HFFc6 (cell line): ENCODE measurements at regions not wholly inside any gene's neighbourhood (a gene's known extent, or its start where the extent isn't known, plus 50 kb on each side); places are given as distances from the start of the nearest gene placed in this dataset.

Experiments
- DNase-seq: peaks from one replicate; pipeline ENCODE4 v3.0.0-alpha.2; 2018
- H3K27ac Mint-ChIP-seq: 2 replicates; pipeline ENCODE4 v1.8.0; 2020; ENCODE audit warnings: mild to moderate bottlenecking, mixed read lengths
- H3K27me3 Mint-ChIP-seq: 2 replicates; pipeline ENCODE4 v1.8.0; 2021; ENCODE audit warnings: mild to moderate bottlenecking, moderate library complexity, mixed read lengths; ENCODE audit not compliant: insufficient read depth
- H3K36me3 Mint-ChIP-seq: 2 replicates; pipeline ENCODE4 v1.8.0; 2021; ENCODE audit warnings: low read depth, mixed read lengths
- H3K4me1 Mint-ChIP-seq: 2 replicates; pipeline ENCODE4 v1.8.0; 2020; ENCODE audit warnings: low read depth, mixed read lengths
- H3K4me3 Mint-ChIP-seq: 2 replicates; pipeline ENCODE4 v1.8.0; 2020; ENCODE audit warnings: mild to moderate bottlenecking, moderate library complexity, mixed read lengths
- H3K9me3 Mint-ChIP-seq: 2 replicates; pipeline ENCODE4 v1.8.0; 2020; ENCODE audit warnings: mild to moderate bottlenecking, mixed read lengths
- TF ChIP-seq, protein P1 (sequence below): fragments of 200-600 bp; sonication (generic); IDR thresholded peaks from 2 replicates; pipeline ENCODE4 v1.5.0; 2021; ENCODE audit warnings: antibody characterized with exemption, mild to moderate bottlenecking

DNA sequence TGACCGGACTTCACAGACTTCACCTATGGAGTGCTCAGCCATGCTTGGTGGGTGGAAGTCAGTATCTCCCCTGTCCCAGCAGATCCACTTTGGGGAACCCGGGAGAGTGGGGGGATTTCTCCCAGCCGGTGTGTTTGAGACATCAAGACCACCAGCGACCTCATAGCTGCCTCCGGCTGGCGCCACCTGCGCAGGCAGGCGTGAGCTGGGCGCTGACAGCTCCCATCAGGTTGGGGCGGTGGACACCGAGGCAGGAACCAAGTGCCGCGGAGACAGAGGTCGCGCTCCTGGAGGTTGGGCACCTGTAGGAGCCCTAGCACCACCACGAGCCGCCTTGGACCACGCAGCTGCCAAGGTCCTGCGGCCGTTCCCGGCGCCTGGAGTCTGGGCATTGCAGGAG is 124.0 kb upstream of the LARP1 start:
- Mint-ChIP-seq H3K4me3 (no peak overlapping the region), H3K4me1 (peaks cover 21% of the 10 kb centered on the region), H3K36me3 (no peaks in the 10 kb centered on the region), H3K27me3 (peaks cover 7% of the 10 kb centered on the region), H3K27ac (no peak overlapping the region), H3K9me3 (no peaks in the 10 kb centered on the region)
- no peak for DNase-seq
- TF ChIP-seq, protein P1, sequence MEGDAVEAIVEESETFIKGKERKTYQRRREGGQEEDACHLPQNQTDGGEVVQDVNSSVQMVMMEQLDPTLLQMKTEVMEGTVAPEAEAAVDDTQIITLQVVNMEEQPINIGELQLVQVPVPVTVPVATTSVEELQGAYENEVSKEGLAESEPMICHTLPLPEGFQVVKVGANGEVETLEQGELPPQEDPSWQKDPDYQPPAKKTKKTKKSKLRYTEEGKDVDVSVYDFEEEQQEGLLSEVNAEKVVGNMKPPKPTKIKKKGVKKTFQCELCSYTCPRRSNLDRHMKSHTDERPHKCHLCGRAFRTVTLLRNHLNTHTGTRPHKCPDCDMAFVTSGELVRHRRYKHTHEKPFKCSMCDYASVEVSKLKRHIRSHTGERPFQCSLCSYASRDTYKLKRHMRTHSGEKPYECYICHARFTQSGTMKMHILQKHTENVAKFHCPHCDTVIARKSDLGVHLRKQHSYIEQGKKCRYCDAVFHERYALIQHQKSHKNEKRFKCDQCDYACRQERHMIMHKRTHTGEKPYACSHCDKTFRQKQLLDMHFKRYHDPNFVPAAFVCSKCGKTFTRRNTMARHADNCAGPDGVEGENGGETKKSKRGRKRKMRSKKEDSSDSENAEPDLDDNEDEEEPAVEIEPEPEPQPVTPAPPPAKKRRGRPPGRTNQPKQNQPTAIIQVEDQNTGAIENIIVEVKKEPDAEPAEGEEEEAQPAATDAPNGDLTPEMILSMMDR, result no peak

DNA sequence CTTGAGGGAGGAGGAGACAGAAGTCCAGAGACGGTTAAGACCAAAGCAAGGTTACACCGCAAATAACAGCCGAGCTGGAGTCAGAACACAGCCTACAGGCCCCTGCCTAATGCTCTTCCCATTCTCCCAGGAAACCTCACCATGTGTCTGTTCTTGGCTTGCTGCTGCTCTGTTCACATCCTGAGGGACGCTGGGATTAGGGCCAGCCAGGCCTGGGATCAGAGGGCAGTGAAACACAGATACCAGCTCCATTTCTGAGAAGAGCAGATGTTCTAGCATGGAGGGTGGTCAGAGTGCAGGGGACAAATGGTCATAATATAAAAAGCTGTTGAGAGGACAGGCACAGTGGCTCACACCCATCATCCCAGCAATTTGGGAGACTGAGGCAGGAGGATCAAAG is 124.8 kb upstream of the LARP1 start:
- H3K36me3 Mint-ChIP-seq, result no peaks in the 10 kb centered on the region
- TF ChIP-seq, protein P1, result no peak
- peaks cover 7% of the 10 kb centered on the region for H3K27me3 Mint-ChIP-seq
- H3K4me1 Mint-ChIP-seq, result peaks cover 21% of the 10 kb centered on the region
- DNase-seq, result no peak
- H3K4me3 Mint-ChIP-seq, result no peak overlapping the region
- no peaks in the 10 kb centered on the region for H3K9me3 Mint-ChIP-seq
- no peak overlapping the region for H3K27ac Mint-ChIP-seq

DNA sequence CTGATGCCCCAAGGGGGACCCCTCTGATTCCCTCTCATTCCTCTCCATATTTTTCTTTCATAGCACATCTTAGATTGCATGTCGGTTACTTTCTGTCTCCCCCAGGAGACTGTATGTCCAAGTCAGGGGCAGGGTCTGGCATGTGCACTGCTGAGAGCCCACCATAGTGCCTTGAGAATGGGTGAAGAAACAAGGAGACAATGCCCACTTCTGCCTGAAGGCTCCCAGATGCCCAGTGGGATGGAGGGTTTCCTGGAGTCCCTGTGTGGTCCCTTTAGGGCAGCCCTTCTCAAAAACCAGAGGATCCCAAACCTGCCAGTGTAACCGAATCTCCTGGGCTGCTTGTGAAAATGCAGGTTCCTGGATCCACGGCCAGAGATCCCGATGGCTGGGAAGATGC is 126.5 kb upstream of the LARP1 start:
- H3K36me3 Mint-ChIP-seq, result no peaks in the 10 kb centered on the region
- H3K9me3 Mint-ChIP-seq, result no peaks in the 10 kb centered on the region
- TF ChIP-seq, protein P1, result no peak

DNA sequence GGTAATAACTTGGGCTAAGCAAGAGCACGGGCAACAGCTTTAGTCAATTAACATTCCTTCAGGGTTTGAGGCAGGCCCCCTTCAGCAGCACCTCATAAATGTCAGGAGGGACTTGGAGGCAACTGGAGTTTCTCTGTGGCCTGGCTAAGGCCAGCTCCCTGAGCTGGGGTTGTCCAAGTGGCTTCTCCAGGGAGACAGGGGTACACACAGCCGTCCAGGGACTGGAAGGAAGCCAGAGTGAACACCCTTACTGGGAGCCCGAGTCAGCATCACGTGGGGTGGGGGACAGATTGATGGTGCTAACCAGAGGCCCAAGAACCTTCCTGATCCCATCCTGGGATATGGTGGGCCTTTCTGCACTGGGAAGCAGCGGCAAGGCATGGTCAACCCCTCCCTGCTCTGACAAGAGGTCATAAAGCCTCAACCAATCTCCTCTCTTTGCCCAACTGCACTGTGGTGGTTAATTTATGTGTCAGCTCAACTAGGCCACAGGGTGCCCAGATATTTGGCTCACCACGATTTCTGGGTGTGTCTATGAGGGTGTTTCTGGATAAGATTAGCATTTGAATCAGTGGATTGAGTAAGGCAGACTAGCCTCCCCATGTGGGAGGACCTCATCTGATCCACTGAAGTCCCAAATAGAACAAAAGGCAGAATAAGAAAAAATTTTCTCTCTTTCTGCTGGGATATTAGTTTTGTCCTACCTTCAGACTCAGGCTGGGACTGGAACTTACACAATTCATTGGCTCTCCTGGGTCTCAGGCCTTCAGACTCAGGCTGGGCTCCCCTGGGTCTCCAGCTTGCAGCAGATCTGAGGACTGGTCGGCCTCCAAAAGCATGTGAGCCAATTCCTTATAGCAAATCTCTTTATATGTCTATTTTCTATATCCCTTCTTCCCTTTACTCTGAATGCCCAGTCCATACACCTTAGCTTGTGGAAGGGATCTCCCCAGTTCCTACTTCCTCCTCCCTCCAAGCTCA is 127.2 kb upstream of the LARP1 start:
- TF ChIP-seq, protein P1, result no peak
- peaks cover 21% of the 10 kb centered on the region for H3K4me1 Mint-ChIP-seq
- peak overlapping the region; percentile 86 for H3K27ac Mint-ChIP-seq
- H3K27me3 Mint-ChIP-seq, result peaks cover 12% of the 10 kb centered on the region
- peak overlapping the region; percentile 28 for H3K4me3 Mint-ChIP-seq
- no peaks in the 10 kb centered on the region for H3K36me3 Mint-ChIP-seq
- no peaks in the 10 kb centered on the region for H3K9me3 Mint-ChIP-seq
- DNase-seq, result peak; percentile 88

More for the DNA sequence above, 126.5 kb upstream of the LARP1 start:
- no peak for DNase-seq
- Mint-ChIP-seq H3K27ac (peak overlapping the region; percentile 5; the same call in 1 of the 2 replicates), H3K4me1 (peaks cover 21% of the 10 kb centered on the region), H3K27me3 (peaks cover 10% of the 10 kb centered on the region), H3K4me3 (no peak overlapping the region)

DNA sequence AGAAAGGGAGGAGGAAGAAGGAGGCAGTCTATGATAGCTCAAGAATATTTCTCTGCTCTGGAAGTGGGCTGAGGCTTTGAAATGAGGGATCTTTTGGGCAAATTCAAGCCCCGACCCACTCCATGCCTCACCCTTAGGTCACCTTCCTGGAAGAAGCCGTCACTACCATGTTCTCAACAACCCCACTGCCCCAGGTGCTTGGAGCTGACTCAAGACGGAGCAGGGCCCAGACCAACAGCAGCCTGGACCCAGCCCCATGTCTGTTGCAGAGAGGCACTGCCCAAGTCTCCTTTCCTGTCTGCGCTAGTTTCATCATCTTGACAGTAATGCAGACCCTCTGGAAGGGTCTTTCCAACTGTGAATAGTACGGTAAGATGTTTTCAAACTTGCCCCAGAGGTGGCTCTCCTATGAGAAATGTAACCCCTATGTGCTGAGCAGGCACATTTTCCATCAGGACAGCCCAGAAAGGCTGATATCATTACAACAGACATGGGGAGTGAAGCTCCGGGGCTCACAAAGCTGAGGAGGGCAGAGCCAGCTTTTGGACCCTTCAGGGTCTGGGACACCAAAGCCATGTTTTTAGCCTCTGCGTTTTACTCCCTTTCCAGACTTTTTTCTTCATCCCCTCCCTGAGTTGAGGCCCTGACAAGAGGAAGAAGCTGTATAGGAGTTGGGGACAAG is 128.2 kb upstream of the LARP1 start:
- Mint-ChIP-seq H3K4me1 (peaks cover 21% of the 10 kb centered on the region), H3K4me3 (no peak overlapping the region), H3K9me3 (no peaks in the 10 kb centered on the region), H3K27me3 (peaks cover 12% of the 10 kb centered on the region), H3K27ac (peak overlapping the region; percentile 86), H3K36me3 (no peaks in the 10 kb centered on the region)
- TF ChIP-seq, protein P1, result no peak
- DNase-seq, result no peak
